ENCODE measurements at regions not wholly inside any gene's neighbourhood (a gene's known extent, or its start where the extent isn't known, plus 50 kb on each side); places are given as distances from the start of the nearest gene placed in this dataset.

- no peak overlapping the region for H2BK15ac ChIP-seq (ENCODE audit: low read depth, poor library complexity, severe bottlenecking)
- H3K27ac ChIP-seq (ENCODE audit: low read length, poor library complexity, severe bottlenecking): no peak overlapping the region
- no peak overlapping the region for H2BK12ac ChIP-seq (ENCODE audit: low read length in 2 of 2)
- H3K79me1 ChIP-seq (replicated peaks; ENCODE audit: low read length, poor library complexity, severe bottlenecking): no peaks in the 10 kb centered on the region
- peaks cover 24% of the 10 kb centered on the region for H3K9me3 ChIP-seq (ENCODE audit: control insufficient read depth, low read length)
- no peak overlapping the region for H3K18ac ChIP-seq (ENCODE audit: low read depth in 1 of 2, low read length in 2 of 2)
- H3K27me3 ChIP-seq (ENCODE audit: control insufficient read depth in 1 of 2, insufficient read depth in 1 of 2, low read length in 2 of 2): no peaks in the 10 kb centered on the region
- H3K9ac ChIP-seq (ENCODE audit: low read length): no peak overlapping the region
- no peaks in the 10 kb centered on the region for H3K36me3 ChIP-seq (ENCODE audit: control insufficient read depth in 1 of 2, insufficient read depth in 2 of 2, low read depth in 1 of 2, low read length in 2 of 2)
- H4K91ac ChIP-seq (ENCODE audit: low read length): no peak overlapping the region
- WGBS: 60% methylated on average over 1 of the region's 1 CpG
- H2AFZ ChIP-seq (ENCODE audit: low read depth, low read length): no peak overlapping the region
- no peak overlapping the region for H4K8ac ChIP-seq (ENCODE audit: low read length)
- H3K4ac ChIP-seq (ENCODE audit: low read depth in 1 of 2, low read length in 2 of 2): no peak overlapping the region
- no peak overlapping the region for H3K14ac ChIP-seq (ENCODE audit: low read length in 2 of 2)
- H3K23ac ChIP-seq (ENCODE audit: low read length in 2 of 2): no peak overlapping the region
- no peak overlapping the region for H3K4me2 ChIP-seq (ENCODE audit: low read length, poor library complexity, severe bottlenecking)
- no peak overlapping the region for H2AK5ac ChIP-seq (ENCODE audit: low read length, severe bottlenecking)
- H3K4me3 ChIP-seq (ENCODE audit: insufficient read depth in 1 of 2, low read depth in 1 of 2, low read length in 2 of 2): no peak overlapping the region
- H2BK5ac ChIP-seq (ENCODE audit: low read depth, low read length, poor library complexity, severe bottlenecking): no peak overlapping the region
- DNase-seq: no peak
- H2BK120ac ChIP-seq (ENCODE audit: low read depth, low read length): no peak overlapping the region
- no peaks in the 10 kb centered on the region for H3K4me1 ChIP-seq (ENCODE audit: control insufficient read depth, insufficient read depth, low read depth, low read length)
These were observed 56.5 kb upstream of the SELENOK start for GRCh38 chr3:53948174-53948573.

DNA sequence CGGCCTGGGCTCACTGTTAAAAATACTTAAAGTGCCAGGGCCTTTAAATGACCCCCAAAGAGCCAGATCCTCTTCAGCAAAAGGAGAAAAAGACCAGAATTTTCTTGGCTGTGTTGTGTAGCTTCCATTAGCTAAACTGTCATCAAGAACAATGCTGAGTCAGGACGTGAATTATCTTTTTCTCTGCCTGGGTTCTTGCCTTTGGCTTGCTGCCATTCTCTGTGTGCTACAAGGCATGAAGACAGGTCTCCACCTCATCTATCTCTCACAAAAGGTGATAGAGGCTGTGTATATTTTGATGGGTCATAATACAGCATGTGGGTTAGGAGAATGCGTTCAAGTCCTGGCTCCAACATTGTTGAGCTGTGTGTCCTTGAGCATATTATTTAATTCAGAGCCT is 52.4 kb upstream of the SELENOK start:
- H2BK120ac ChIP-seq (ENCODE audit: low read depth, low read length): no peak overlapping the region
- H3K4me2 ChIP-seq (ENCODE audit: low read length, poor library complexity, severe bottlenecking): no peak overlapping the region
- H2AFZ ChIP-seq (ENCODE audit: low read depth, low read length): no peak overlapping the region
- no peaks in the 10 kb centered on the region for H3K36me3 ChIP-seq (ENCODE audit: control insufficient read depth in 1 of 2, insufficient read depth in 2 of 2, low read depth in 1 of 2, low read length in 2 of 2)
- no peak overlapping the region for H2BK5ac ChIP-seq (ENCODE audit: low read depth, low read length, poor library complexity, severe bottlenecking)
- H3K4me3 ChIP-seq (ENCODE audit: insufficient read depth in 1 of 2, low read depth in 1 of 2, low read length in 2 of 2): no peak overlapping the region
- WGBS: 88% methylated on average over 3 of the region's 3 CpGs
- no peak overlapping the region for H2BK12ac ChIP-seq (ENCODE audit: low read length in 2 of 2)
- H4K8ac ChIP-seq (ENCODE audit: low read length): no peak overlapping the region
- no peak overlapping the region for H4K91ac ChIP-seq (ENCODE audit: low read length)
- H3K79me1 ChIP-seq (replicated peaks; ENCODE audit: low read length, poor library complexity, severe bottlenecking): no peaks in the 10 kb centered on the region
- H3K9me3 ChIP-seq (ENCODE audit: control insufficient read depth, low read length): peaks cover 24% of the 10 kb centered on the region
- H3K23ac ChIP-seq (ENCODE audit: low read length in 2 of 2): no peak overlapping the region
- no peak overlapping the region for H2BK15ac ChIP-seq (ENCODE audit: low read depth, poor library complexity, severe bottlenecking)
- no peak overlapping the region for H3K27ac ChIP-seq (ENCODE audit: low read length, poor library complexity, severe bottlenecking)
- no peaks in the 10 kb centered on the region for H3K4me1 ChIP-seq (ENCODE audit: control insufficient read depth, insufficient read depth, low read depth, low read length)
- no peak for DNase-seq
- H3K14ac ChIP-seq (ENCODE audit: low read length in 2 of 2): no peak overlapping the region
- peaks cover 0 to 3% of the 10 kb centered on the region in 2 experiments for H3K27me3 ChIP-seq (ENCODE audit: control insufficient read depth in 1 of 2, insufficient read depth in 1 of 2, low read length in 2 of 2)
- H2AK5ac ChIP-seq (ENCODE audit: low read length, severe bottlenecking): no peak overlapping the region
- no peak overlapping the region for H3K18ac ChIP-seq (ENCODE audit: low read depth in 1 of 2, low read length in 2 of 2)
- no peak overlapping the region for H3K4ac ChIP-seq (ENCODE audit: low read depth in 1 of 2, low read length in 2 of 2)
- H3K9ac ChIP-seq (ENCODE audit: low read length): no peak overlapping the region

GRCh38 chr3:53941950-53942349 is 50.3 kb upstream of the SELENOK start:
- Histone ChIP-seq H4K91ac (ENCODE audit: low read length) (no peak overlapping the region), H2BK12ac (ENCODE audit: low read length in 2 of 2) (no peak overlapping the region), H3K23ac (ENCODE audit: low read length in 2 of 2) (no peak overlapping the region), H2AFZ (ENCODE audit: low read depth, low read length) (no peak overlapping the region), H2BK120ac (ENCODE audit: low read depth, low read length) (no peak overlapping the region), H3K4me2 (ENCODE audit: low read length, poor library complexity, severe bottlenecking) (no peak overlapping the region), H4K8ac (ENCODE audit: low read length) (no peak overlapping the region), H3K27me3 (ENCODE audit: control insufficient read depth in 1 of 2, insufficient read depth in 1 of 2, low read length in 2 of 2) (peaks cover 0 to 4% of the 10 kb centered on the region in 2 experiments), H2AK5ac (ENCODE audit: low read length, severe bottlenecking) (no peak overlapping the region), H3K4ac (ENCODE audit: low read depth in 1 of 2, low read length in 2 of 2) (no peak overlapping the region), H2BK5ac (ENCODE audit: low read depth, low read length, poor library complexity, severe bottlenecking) (no peak overlapping the region), H3K18ac (ENCODE audit: low read depth in 1 of 2, low read length in 2 of 2) (no peak overlapping the region), H3K9ac (ENCODE audit: low read length) (no peak overlapping the region), H3K36me3 (ENCODE audit: control insufficient read depth in 1 of 2, insufficient read depth in 2 of 2, low read depth in 1 of 2, low read length in 2 of 2) (no peaks in the 10 kb centered on the region), H3K4me3 (ENCODE audit: insufficient read depth in 1 of 2, low read depth in 1 of 2, low read length in 2 of 2) (no peak overlapping the region), H3K4me1 (ENCODE audit: control insufficient read depth, insufficient read depth, low read depth, low read length) (no peaks in the 10 kb centered on the region), H3K9me3 (ENCODE audit: control insufficient read depth, low read length) (peaks cover 7% of the 10 kb centered on the region), H3K79me1 (replicated peaks; ENCODE audit: low read length, poor library complexity, severe bottlenecking) (no peaks in the 10 kb centered on the region), H3K27ac (ENCODE audit: low read length, poor library complexity, severe bottlenecking) (no peak overlapping the region), H3K14ac (ENCODE audit: low read length in 2 of 2) (no peak overlapping the region), H2BK15ac (ENCODE audit: low read depth, poor library complexity, severe bottlenecking) (no peak overlapping the region)
- no peak for DNase-seq
- no CpG with 5 or more reads among the region's 5 CpGs for WGBS
